K562 (cell line): ENCODE measurements at regions not wholly inside any gene's neighbourhood (a gene's known extent, or its start where the extent isn't known, plus 50 kb on each side); places are given as distances from the start of the nearest gene placed in this dataset.

Source experiments
- ATAC-seq: fragments of 200-7000 bp; cut with Tn5 transposase; 3 replicates; pipeline ENCODE4 v1.9.1; 2020; ENCODE audit warnings: moderate library complexity
- BruUV-seq: library from RNA; stranded (reverse); fragments of 400-500 nt; replicated peaks from 2 replicates; lab custom pipeline; 2021; lab: Mats Ljungman, UMichigan
- CTCF ChIA-PET: fragments of 300-600 bp; formaldehyde crosslinking; extraction: SDS; loops from one replicate; lab custom pipeline; 2021; ENCODE audit warnings: low intra/inter-chr PET ratio; lab: Yijun Ruan, JAX
- POLR2A ChIA-PET: fragments of 300-600, 350-650 bp; sonication (Branson Sonifier 250); formaldehyde crosslinking; extraction: SDS; loops from one replicate; lab custom pipeline; 2021; ENCODE audit warnings: antibody characterized with exemption, inconsistent platforms; lab: Yijun Ruan, JAX
- DNase-seq, 4 experiments: peaks; one replicate each; pipeline versions ENCODE4 v3.0.0 to v3.0.0-alpha.2; 2011 to 2018; ENCODE audit warnings: low spot score in 3 of 4, mixed read lengths in 3 of 4; ENCODE audit errors: extremely low read depth in 1 of 4
- FAIRE-seq: peaks from 2 replicates; lab custom pipeline; 2011; peaks lifted over from hg19 to GRCh38; lab: Jason Lieb, UNC
- H2AFZ ChIP-seq: 2 replicates; pipeline ENCODE4 v1.6.0; 2011; ENCODE audit warnings: low read depth, low read length, control low read depth, inconsistent platforms
- H3K27ac ChIP-seq: fragments of 200-600 bp; 3 replicates; pipeline ENCODE4 v1.8.0; 2011; ENCODE audit warnings: low read depth, mild to moderate bottlenecking, control low read depth, inconsistent platforms, low read length, moderate library complexity, mixed read lengths; ENCODE audit errors: extremely low read depth
- H3K27me3 ChIP-seq, 2 experiments: fragments of 300-600 bp in 1 of 2; 2 replicates in 1 of 2; 3 replicates in 1 of 2; pipeline versions ENCODE4 v1.6.0 to v1.8.0; 2011; ENCODE audit warnings: inconsistent platforms in 2 of 2, low read length in 2 of 2, mild to moderate bottlenecking in 1 of 2, mixed read lengths in 1 of 2, moderate library complexity in 1 of 2; ENCODE audit not compliant: control insufficient read depth in 2 of 2, insufficient read depth in 2 of 2
- H3K36me3 ChIP-seq: fragments of 300-600 bp; 3 replicates; pipeline ENCODE4 v1.8.0; 2011; ENCODE audit warnings: mild to moderate bottlenecking, low read length, inconsistent platforms; ENCODE audit not compliant: control insufficient read depth, insufficient read depth
- H3K4me1 ChIP-seq, 2 experiments: fragments of 200-600 bp in 1 of 2; replicated peaks in 1 of 2; 2 replicates in 1 of 2; 3 replicates in 1 of 2; pipeline versions ENCODE4 v1.5.1 to v1.8.0; 2011; ENCODE audit warnings: inconsistent platforms in 2 of 2, low read length in 2 of 2, mild to moderate bottlenecking in 1 of 2, mixed read lengths in 1 of 2, moderate library complexity in 1 of 2; ENCODE audit not compliant: control insufficient read depth in 2 of 2, insufficient read depth in 2 of 2
- H3K4me2 ChIP-seq: 2 replicates; pipeline ENCODE4 v1.6.1; 2011; ENCODE audit warnings: low read length, control low read depth, inconsistent platforms, mixed read lengths; ENCODE audit not compliant: insufficient read depth
- H3K4me3 ChIP-seq: fragments of 200-600 bp; sonication (generic), shearing (Covaris generic); 2 replicates; pipeline ENCODE4 v1.5.1; 2016; ENCODE audit warnings: control low read depth, inconsistent platforms
- H3K79me2 ChIP-seq: fragments of 200-600 bp; 3 replicates; pipeline ENCODE4 v1.8.0; 2011; ENCODE audit warnings: low read length, inconsistent platforms; ENCODE audit not compliant: control insufficient read depth, insufficient read depth
- H3K9ac ChIP-seq, 2 experiments: 2 replicates each; pipeline versions ENCODE4 v1.6.0 to v1.6.1; 2011; ENCODE audit warnings: low read depth in 2 of 2, low read length in 2 of 2, control low read depth in 1 of 2, inconsistent platforms in 1 of 2, mild to moderate bottlenecking in 1 of 2, mixed read lengths in 1 of 2; ENCODE audit not compliant: insufficient read depth in 1 of 2
- H3K9me1 ChIP-seq: one replicate; pipeline ENCODE4 v1.6.0; 2011; ENCODE audit warnings: inconsistent platforms, mild to moderate bottlenecking, low read length, moderate library complexity; ENCODE audit not compliant: control insufficient read depth, insufficient read depth
- H3K9me3 ChIP-seq: replicated peaks from 2 replicates; pipeline ENCODE4 v1.5.1; 2011; ENCODE audit warnings: low read depth, low read length, inconsistent platforms; ENCODE audit not compliant: control insufficient read depth, insufficient read depth
- H4K20me1 ChIP-seq: replicated peaks from 2 replicates; pipeline ENCODE4 v1.6.1; 2011; ENCODE audit warnings: low read length, inconsistent platforms, mixed read lengths; ENCODE audit not compliant: control insufficient read depth, insufficient read depth
- ATF2 ChIP-seq: sonication (generic); formaldehyde crosslinking; IDR thresholded peaks from 2 replicates; pipeline ENCODE4 v1.8.1; 2022; ENCODE audit warnings: missing genetic modification reagents
- FIP1L1 ChIP-seq: fragments of 200-400 bp; formaldehyde crosslinking; IDR thresholded peaks from 2 replicates; pipeline ENCODE4 v1.6.1; 2018; ENCODE audit warnings: mild to moderate bottlenecking, low read depth, low read length; ENCODE audit not compliant: poor library complexity, severe bottlenecking
- FOXK1 ChIP-seq: sonication (generic); formaldehyde crosslinking; IDR thresholded peaks from 2 replicates; pipeline ENCODE4 v1.8.0; 2022; ENCODE audit warnings: missing genetic modification reagents, mild to moderate bottlenecking, borderline replicate concordance
- HDAC1 ChIP-seq, 2 experiments: fragments of 450-650 bp; IDR thresholded peaks; 2 replicates each; pipeline ENCODE4 v1.6.1; 2016 to 2017; ENCODE audit warnings: inconsistent platforms in 1 of 2, mild to moderate bottlenecking in 1 of 2, moderate library complexity in 1 of 2
- MEIS2 ChIP-seq: fragments of 450-650 bp; IDR thresholded peaks from 2 replicates; pipeline ENCODE4 v1.6.1; 2014; ENCODE audit warnings: mild to moderate bottlenecking; ENCODE audit not compliant: partially characterized antibody
- NFXL1 ChIP-seq: fragments of 450-650 bp; formaldehyde crosslinking; IDR thresholded peaks from 2 replicates; pipeline ENCODE4 v1.4.0; 2021; ENCODE audit warnings: mild to moderate bottlenecking
- PBX2 ChIP-seq, 2 experiments: IDR thresholded peaks in 1 of 2; conservative IDR thresholded peaks in 1 of 2; 2 replicates each; pipeline ENCODE4 v1.6.1; 2016; ENCODE audit warnings: low read depth in 2 of 2, mild to moderate bottlenecking in 1 of 2, missing compliant biosample characterization in 1 of 2, missing genetic modification characterization in 1 of 2, moderate library complexity in 1 of 2
- PKNOX1 ChIP-seq: fragments of 450-650 bp; IDR thresholded peaks from 2 replicates; pipeline ENCODE4 v1.6.1; 2016
- SMARCE1 ChIP-seq: fragments of 450-650 bp; IDR thresholded peaks from 2 replicates; pipeline ENCODE4 v1.7.1; 2016; ENCODE audit warnings: mild to moderate bottlenecking
- TCFL5 ChIP-seq: fragments of 250-450 bp; sonication (Bioruptor Pico); conservative IDR thresholded peaks from 2 replicates; pipeline ENCODE4 v1.6.1; 2021; ENCODE audit warnings: mild to moderate bottlenecking, moderate library complexity, matching md5 sums
- TRIM28 ChIP-seq: fragments of 450-650 bp; IDR thresholded peaks from 2 replicates; pipeline ENCODE4 v1.6.1; 2017
- ZFX ChIP-seq: sonication (generic); formaldehyde crosslinking; IDR thresholded peaks from 2 replicates; pipeline ENCODE4 v1.8.0; 2022; ENCODE audit warnings: mild to moderate bottlenecking, missing genetic modification reagents, moderate library complexity
- ZNF561 ChIP-seq: fragments of 450-650 bp; formaldehyde crosslinking; conservative IDR thresholded peaks from 2 replicates; pipeline ENCODE4 v1.4.0; 2020; ENCODE audit warnings: mild to moderate bottlenecking, moderate library complexity
- WGBS: fragments of 100-300 bp; shearing (Covaris generic); methylation state at CpG from one replicate; pipeline ENCODE4 v1.1.6; 2016; ENCODE audit warnings: low coverage, mixed read lengths; ENCODE audit not compliant: insufficient coverage; ENCODE audit errors: missing lambda C conversion rate; 5-methylcytosine and 5-hydroxymethylcytosine counted together
- in situ Hi-C: fragments of 300-500 bp; cut with MboI; formaldehyde crosslinking; loops from 4 replicates; pipeline ENCODE4 v1.15.0; 2018; ENCODE audit warnings: inconsistent platforms, mixed read lengths
- intact Hi-C: fragments of 100-400 bp; cut with micrococcal nuclease; formaldehyde crosslinking; loops from 2 replicates; pipeline ENCODE4 v1.14.2; 2022

DNA sequence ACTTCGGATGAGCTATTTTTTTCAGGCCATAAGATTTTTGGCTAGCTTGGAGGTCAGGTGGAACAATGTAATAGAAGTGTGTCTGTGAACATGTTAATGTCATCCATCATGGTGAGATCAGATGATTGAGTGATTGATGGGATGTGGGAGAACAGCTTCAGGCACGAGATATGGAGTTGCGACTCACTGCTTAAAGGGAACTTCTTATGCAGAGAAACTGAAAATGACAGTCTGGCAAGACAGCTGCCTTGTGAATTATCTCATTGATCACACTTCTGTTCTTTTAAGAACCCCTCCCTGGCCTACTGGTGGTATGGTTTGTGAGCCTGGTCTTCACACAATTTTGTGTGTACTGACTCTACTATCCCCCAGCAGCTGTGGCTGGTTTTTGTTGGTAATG is 96.0 kb downstream of the OLFM4 start:
- H3K4me2 ChIP-seq, result no peak overlapping the region
- no peak for ATAC-seq
- H2AFZ ChIP-seq, result no peak overlapping the region
- no peak overlapping the region for H3K9ac ChIP-seq
- in situ Hi-C loops (no loop called here), intact Hi-C loops (no loop called here)
- no TSS peak for BruUV-seq
- H4K20me1 ChIP-seq, result no peaks in the 10 kb centered on the region
- 0% methylated on average over 3 of the region's 3 CpGs for WGBS
- no peak for FAIRE-seq
- no peaks in the 10 kb centered on the region for H3K36me3 ChIP-seq
- H3K79me2 ChIP-seq, result no peaks in the 10 kb centered on the region
- H3K9me3 ChIP-seq, result no peaks in the 10 kb centered on the region
- POLR2A ChIA-PET, result interaction anchor here (0.6 kb wide), 1 partner anchor 13 kb away, joined by 5 read pairs; no protein-coding TSS in a partner anchor
- CTCF ChIA-PET, result no interaction called here
- H3K4me1 ChIP-seq, result no peaks in the 10 kb centered on the region
- H3K27me3 ChIP-seq, result no peaks in the 10 kb centered on the region
- no peak overlapping the region for H3K27ac ChIP-seq
- TF ChIP-seq TCFL5 (CRISPR knock-in tag), result no peak
- no peak for TF ChIP-seq ATF2 (CRISPR knock-in tag)
- TF ChIP-seq ZNF561 (CRISPR knock-in tag), result no peak
- TF ChIP-seq MEIS2, result peak; percentile 76
- TF ChIP-seq TRIM28, result no peak
- TF ChIP-seq ZFX, result no peak
- TF ChIP-seq NFXL1 (CRISPR knock-in tag), result no peak
- TF ChIP-seq HDAC1 (IDR thresholded peaks at IDR 0.05), result no peak
- TF ChIP-seq FIP1L1, result no peak
- TF ChIP-seq SMARCE1, result no peak
- no peak for TF ChIP-seq FOXK1
- TF ChIP-seq PBX2 (CRISPR knock-in tag; IDR thresholded peaks at IDR 0.05; ENCODE audit: low read depth), result no peak
- TF ChIP-seq PBX2 (tag; conservative IDR thresholded peaks at IDR 0.05; ENCODE audit: low read depth), result peak; percentile 66
- TF ChIP-seq PKNOX1, result peak; percentile 28; the same call in 1 of the 2 replicates
- H3K9me1 ChIP-seq, result no peaks in the 10 kb centered on the region
- DNase-seq, result no peak
- H3K4me3 ChIP-seq, result no peak overlapping the region
